Small intestine (tissue), 7 donors: ENCODE measurements at regions not wholly inside any gene's neighbourhood (a gene's known extent, or its start where the extent isn't known, plus 50 kb on each side); places are given as distances from the start of the nearest gene placed in this dataset.

Source experiments
- DNase-seq, 2 donors: peaks; one replicate each; pipeline versions ENCODE4 v3.0.0 to v3.0.0-alpha.2; 2013
- FAIRE-seq: peaks from 2 replicates; lab custom pipeline; 2012; peaks lifted over from hg19 to GRCh38; lab: Jason Lieb, UNC
- H3K27ac ChIP-seq, 3 donors: one replicate each; pipeline ENCODE4 v1.5.1; 2013; ENCODE audit warnings: low read length in 2 of 3, mild to moderate bottlenecking in 2 of 3, control low read depth in 1 of 3, inconsistent platforms in 1 of 3, low read depth in 1 of 3, moderate library complexity in 1 of 3
- H3K27me3 ChIP-seq, 3 donors: one replicate each; pipeline ENCODE4 v1.6.1; 2013; ENCODE audit warnings: low read length in 3 of 3, inconsistent platforms in 1 of 3; ENCODE audit not compliant: control insufficient read depth in 3 of 3, insufficient read depth in 3 of 3
- H3K36me3 ChIP-seq, 3 donors: one replicate each; pipeline ENCODE4 v1.6.1; 2013; ENCODE audit warnings: low read length in 3 of 3, inconsistent platforms in 1 of 3, low read depth in 1 of 3, mild to moderate bottlenecking in 1 of 3, moderate library complexity in 1 of 3; ENCODE audit not compliant: control insufficient read depth in 3 of 3, insufficient read depth in 2 of 3
- H3K4me1 ChIP-seq, 3 donors: one replicate each; pipeline ENCODE4 v1.6.1; 2013; ENCODE audit warnings: low read length in 2 of 3, inconsistent platforms in 1 of 3, low read depth in 1 of 3, mild to moderate bottlenecking in 1 of 3, moderate library complexity in 1 of 3; ENCODE audit not compliant: control insufficient read depth in 3 of 3, insufficient read depth in 2 of 3
- H3K4me3 ChIP-seq, 3 donors: one replicate each; pipeline ENCODE4 v1.5.1; 2013; ENCODE audit warnings: low read length in 3 of 3, control low read depth in 1 of 3, inconsistent platforms in 1 of 3, low read depth in 1 of 3, mild to moderate bottlenecking in 1 of 3, moderate library complexity in 1 of 3
- H3K9me3 ChIP-seq, 2 donors: one replicate each; pipeline ENCODE4 v1.6.1; 2013; ENCODE audit warnings: low read depth in 1 of 2, low read length in 1 of 2; ENCODE audit not compliant: control insufficient read depth in 2 of 2, insufficient read depth in 1 of 2
- WGBS, 3 donors: extraction: QIAGEN DNeasy Blood & Tissue Kit; methylation state at CpG; one replicate each; pipeline ENCODE4 v1.1.7; 2013; 5-methylcytosine and 5-hydroxymethylcytosine counted together
- donor health status: healthy with polysubstance abuse.
- donor health status: control.
- donor health status: control.
- donor health status: Bipolar disorder and iron deficiency.
- donor health status: healthy.

- FAIRE-seq = no peak
- 77 to 79% (median 79%) methylated on average over 14 of the region's 14 CpGs for WGBS, 3 donors
- H3K4me1 ChIP-seq = no peaks in the 10 kb centered on the region
These were observed 322.8 kb downstream of the UQCRFS1 start for GRCh38 chr19:28889941-28890670.

GRCh38 chr19:28887920-28888618 is 324.9 kb downstream of the UQCRFS1 start:
- 64 to 67% (median 66%) methylated on average over 13 to 14 of the region's 14 CpGs for WGBS, 3 donors
- no peak for FAIRE-seq
- Histone ChIP-seq H3K36me3 (no peaks in the 10 kb centered on the region), H3K4me1 (no peaks in the 10 kb centered on the region), H3K27ac (no peak overlapping the region), H3K9me3 (no peaks in the 10 kb centered on the region), H3K4me3 (no peak overlapping the region), H3K27me3 (no peaks in the 10 kb centered on the region)
- no peak for DNase-seq

More at GRCh38 chr19:28889941-28890670, 322.8 kb downstream of the UQCRFS1 start:
- Histone ChIP-seq H3K9me3 (no peaks in the 10 kb centered on the region), H3K27me3 (no peaks in the 10 kb centered on the region), H3K27ac (no peak overlapping the region), H3K4me3 (no peak overlapping the region), H3K36me3 (no peaks in the 10 kb centered on the region)
- no peak for DNase-seq

GRCh38 chr19:28886708-28887107 is 326.2 kb downstream of the UQCRFS1 start:
- DNase-seq (no peak), FAIRE-seq (no peak)
- WGBS, 3 donors = 48 to 64% (median 55%) methylated on average over 3 of the region's 3 CpGs
- H3K4me3 ChIP-seq = no peak overlapping the region
- H3K27me3 ChIP-seq = no peaks in the 10 kb centered on the region
- no peaks in the 10 kb centered on the region for H3K36me3 ChIP-seq
- no peaks in the 10 kb centered on the region for H3K9me3 ChIP-seq
- no peaks in the 10 kb centered on the region for H3K4me1 ChIP-seq
- no peak overlapping the region for H3K27ac ChIP-seq

- no peaks in the 10 kb centered on the region for H3K9me3 ChIP-seq
- H3K36me3 ChIP-seq = no peaks in the 10 kb centered on the region
- FAIRE-seq (no peak), DNase-seq (peak; percentile 6 to 62)
- WGBS, 3 donors = 11 to 49% (median 27%) methylated on average over 4 of the region's 4 CpGs
- no peaks in the 10 kb centered on the region for H3K27me3 ChIP-seq
- no peak overlapping the region for H3K4me3 ChIP-seq
- H3K27ac ChIP-seq = no peak overlapping the region
- no peaks in the 10 kb centered on the region for H3K4me1 ChIP-seq
These were observed 327.0 kb downstream of the UQCRFS1 start for GRCh38 chr19:28885965-28886364.

GRCh38 chr19:28884786-28885476 is 328.0 kb downstream of the UQCRFS1 start:
- Histone ChIP-seq H3K36me3 (no peaks in the 10 kb centered on the region), H3K27ac (no peak overlapping the region), H3K9me3 (no peaks in the 10 kb centered on the region), H3K4me3 (no peak overlapping the region), H3K27me3 (no peaks in the 10 kb centered on the region), H3K4me1 (no peaks in the 10 kb centered on the region)
- no peak for DNase-seq
- WGBS, 3 donors = 59 to 66% (median 64%) methylated on average over 12 of the region's 12 CpGs
- no peak for FAIRE-seq

GRCh38 chr19:28883241-28883693 is 329.7 kb downstream of the UQCRFS1 start:
- no peaks in the 10 kb centered on the region for H3K4me1 ChIP-seq
- no peaks in the 10 kb centered on the region for H3K9me3 ChIP-seq
- H3K36me3 ChIP-seq = no peaks in the 10 kb centered on the region
- H3K4me3 ChIP-seq = no peak overlapping the region
- WGBS, 3 donors = 45 to 68% (median 67%) methylated on average over 9 of the region's 9 CpGs
- DNase-seq = no peak
- FAIRE-seq = no peak
- no peaks in the 10 kb centered on the region for H3K27me3 ChIP-seq
- no peak overlapping the region for H3K27ac ChIP-seq

GRCh38 chr19:28882818-28883217 is 330.1 kb downstream of the UQCRFS1 start:
- no peaks in the 10 kb centered on the region for H3K36me3 ChIP-seq
- no peak overlapping the region for H3K27ac ChIP-seq
- H3K27me3 ChIP-seq = no peaks in the 10 kb centered on the region
- H3K9me3 ChIP-seq = no peaks in the 10 kb centered on the region
- no peaks in the 10 kb centered on the region for H3K4me1 ChIP-seq
- WGBS, 3 donors = 51 to 84% (median 60%) methylated on average over 6 of the region's 6 CpGs
- FAIRE-seq (no peak), DNase-seq (no peak)
- H3K4me3 ChIP-seq = no peak overlapping the region

GRCh38 chr19:28881616-28882015 is 331.3 kb downstream of the UQCRFS1 start:
- FAIRE-seq = no peak

More at GRCh38 chr19:28881616-28882015, 331.3 kb downstream of the UQCRFS1 start:
- no peak overlapping the region for H3K4me3 ChIP-seq
- H3K27me3 ChIP-seq = no peaks in the 10 kb centered on the region
- no peaks in the 10 kb centered on the region for H3K4me1 ChIP-seq
- H3K9me3 ChIP-seq = no peaks in the 10 kb centered on the region
- H3K36me3 ChIP-seq = no peaks in the 10 kb centered on the region
- WGBS, 3 donors = 49 to 86% (median 65%) methylated on average over 8 of the region's 8 CpGs
- no peak overlapping the region for H3K27ac ChIP-seq
- DNase-seq = no peak
